Trophoblast cell (in vitro differentiated cells and primary cell): ENCODE measurements at regions not wholly inside any gene's neighbourhood (a gene's known extent, or its start where the extent isn't known, plus 50 kb on each side); places are given as distances from the start of the nearest gene placed in this dataset.

ENCODE experiments used
- DNase-seq, 2 donors: peaks; one replicate each; pipeline ENCODE4 v3.0.0-alpha.2; 2016
- H2AFZ ChIP-seq: 2 replicates; pipeline ENCODE4 v1.6.1; 2013; ENCODE audit warnings: low read length, moderate library complexity, mild to moderate bottlenecking; ENCODE audit not compliant: insufficient read depth, poor library complexity
- H2AK5ac ChIP-seq: 2 replicates; pipeline ENCODE4 v1.6.1; 2013; ENCODE audit warnings: mild to moderate bottlenecking, low read length
- H2BK120ac ChIP-seq: 2 replicates; pipeline ENCODE4 v1.6.1; 2013; ENCODE audit warnings: low read length, mild to moderate bottlenecking, moderate library complexity; ENCODE audit not compliant: insufficient read depth, poor library complexity
- H2BK12ac ChIP-seq: 2 replicates; pipeline ENCODE4 v1.6.1; 2013; ENCODE audit warnings: mild to moderate bottlenecking, low read length, moderate library complexity
- H2BK5ac ChIP-seq: 2 replicates; pipeline ENCODE4 v1.6.1; 2013; ENCODE audit warnings: low read length, low read depth, moderate library complexity, mild to moderate bottlenecking; ENCODE audit not compliant: poor library complexity
- H3K14ac ChIP-seq: 2 replicates; pipeline ENCODE4 v1.6.1; 2013; ENCODE audit warnings: mild to moderate bottlenecking, low read length
- H3K18ac ChIP-seq: 2 replicates; pipeline ENCODE4 v1.6.1; 2013; ENCODE audit warnings: mild to moderate bottlenecking, low read length
- H3K23ac ChIP-seq: 2 replicates; pipeline ENCODE4 v1.6.1; 2013; ENCODE audit warnings: low read length
- H3K27ac ChIP-seq: 2 replicates; pipeline ENCODE4 v1.5.1; 2013; ENCODE audit warnings: low read depth, mild to moderate bottlenecking, inconsistent platforms, low read length, moderate library complexity
- H3K27me3 ChIP-seq: 2 replicates; pipeline ENCODE4 v1.6.1; 2013; ENCODE audit warnings: inconsistent platforms, mild to moderate bottlenecking, low read length, moderate library complexity; ENCODE audit not compliant: insufficient read depth
- H3K36me3 ChIP-seq, 2 experiments: 1 replicate in 1 of 2; 2 replicates in 1 of 2; pipeline ENCODE4 v1.6.1; 2013; ENCODE audit warnings: low read length in 2 of 2, mild to moderate bottlenecking in 2 of 2, moderate library complexity in 1 of 2; ENCODE audit not compliant: insufficient read depth in 2 of 2, control insufficient read depth in 1 of 2
- H3K4ac ChIP-seq: 2 replicates; pipeline ENCODE4 v1.6.1; 2013; ENCODE audit warnings: low read depth, mild to moderate bottlenecking, low read length, moderate library complexity
- H3K4me1 ChIP-seq, 2 experiments: 1 replicate in 1 of 2; 2 replicates in 1 of 2; pipeline ENCODE4 v1.6.1; 2013; ENCODE audit warnings: low read length in 2 of 2, mild to moderate bottlenecking in 2 of 2, moderate library complexity in 1 of 2; ENCODE audit not compliant: insufficient read depth in 2 of 2, control insufficient read depth in 1 of 2
- H3K4me2 ChIP-seq: 2 replicates; pipeline ENCODE4 v1.6.1; 2013; ENCODE audit warnings: inconsistent platforms, mild to moderate bottlenecking, low read length, moderate library complexity
- H3K4me3 ChIP-seq: 2 replicates; pipeline ENCODE4 v1.5.1; 2013; ENCODE audit warnings: mild to moderate bottlenecking, low read depth, low read length, inconsistent platforms
- H3K79me1 ChIP-seq: one replicate; pipeline ENCODE4 v1.6.1; 2013; ENCODE audit warnings: low read length
- H3K79me2 ChIP-seq: 2 replicates; pipeline ENCODE4 v1.6.1; 2013; ENCODE audit warnings: low read length, mild to moderate bottlenecking; ENCODE audit not compliant: control insufficient read depth, insufficient read depth, poor library complexity
- H3K9ac ChIP-seq: 2 replicates; pipeline ENCODE4 v1.6.1; 2013; ENCODE audit warnings: mild to moderate bottlenecking, low read length
- H3K9me3 ChIP-seq: 2 replicates; pipeline ENCODE4 v1.6.1; 2013; ENCODE audit warnings: low read depth, mild to moderate bottlenecking, control low read depth, inconsistent platforms, low read length; ENCODE audit not compliant: insufficient read depth
- H4K12ac ChIP-seq: 2 replicates; pipeline ENCODE4 v1.6.1; 2013; ENCODE audit warnings: low read depth, mild to moderate bottlenecking, low read length, moderate library complexity
- H4K8ac ChIP-seq: 2 replicates; pipeline ENCODE4 v1.6.1; 2013; ENCODE audit warnings: low read depth, mild to moderate bottlenecking, low read length, moderate library complexity
- H4K91ac ChIP-seq: one replicate; pipeline ENCODE4 v1.6.1; 2013; ENCODE audit warnings: low read depth, mild to moderate bottlenecking, low read length, moderate library complexity
- WGBS: extraction: QIAGEN DNeasy Blood & Tissue Kit; methylation state at CpG from one replicate; pipeline ENCODE4 v1.1.7; 2013; ENCODE audit warnings: missing lambda C conversion rate; ENCODE audit not compliant: insufficient read length, insufficient coverage; ENCODE audit errors: extremely low coverage; 5-methylcytosine and 5-hydroxymethylcytosine counted together

- Histone ChIP-seq H3K27ac (no peak overlapping the region), H4K12ac (no peak overlapping the region), H3K79me2 (no peaks in the 10 kb centered on the region), H3K4me1 (no peaks in the 10 kb centered on the region), H3K18ac (no peak overlapping the region), H3K4ac (no peak overlapping the region), H2BK5ac (no peak overlapping the region), H3K79me1 (no peaks in the 10 kb centered on the region), H2BK12ac (no peak overlapping the region), H3K9me3 (no peaks in the 10 kb centered on the region), H3K14ac (no peak overlapping the region), H3K4me2 (no peak overlapping the region), H3K23ac (no peak overlapping the region), H4K8ac (no peak overlapping the region), H2AK5ac (no peak overlapping the region), H3K9ac (no peak overlapping the region), H2AFZ (no peak overlapping the region), H3K36me3 (no peaks in the 10 kb centered on the region), H2BK120ac (no peak overlapping the region), H4K91ac (no peak overlapping the region), H3K27me3 (no peaks in the 10 kb centered on the region), H3K4me3 (no peak overlapping the region)
- no peak for DNase-seq
- whole genome bisulfite sequencing, result no CpG with 5 or more reads among the region's 3 CpGs
These were observed 963.7 kb downstream of the CNTNAP5 start for GRCh38 chr2:124988794-124989193.

GRCh38 chr2:124993809-124994208, 968.7 kb downstream of the CNTNAP5 start:
- no peak overlapping the region for H4K8ac ChIP-seq
- H2BK12ac ChIP-seq, result no peak overlapping the region
- H3K79me1 ChIP-seq, result no peaks in the 10 kb centered on the region
- H3K14ac ChIP-seq, result no peak overlapping the region
- no CpG with 5 or more reads among the region's 4 CpGs for WGBS
- H3K4me1 ChIP-seq, result no peaks in the 10 kb centered on the region
- no peaks in the 10 kb centered on the region for H3K27me3 ChIP-seq
- H2BK120ac ChIP-seq, result no peak overlapping the region
- H3K9ac ChIP-seq, result no peak overlapping the region
- no peak for DNase-seq
- no peak overlapping the region for H2AK5ac ChIP-seq
- no peak overlapping the region for H2AFZ ChIP-seq
- no peak overlapping the region for H3K4me3 ChIP-seq
- H3K36me3 ChIP-seq, result no peaks in the 10 kb centered on the region
- no peak overlapping the region for H4K91ac ChIP-seq
- no peak overlapping the region for H3K27ac ChIP-seq
- no peak overlapping the region for H4K12ac ChIP-seq
- H3K4me2 ChIP-seq, result no peak overlapping the region
- H3K4ac ChIP-seq, result no peak overlapping the region
- no peak overlapping the region for H3K23ac ChIP-seq
- no peak overlapping the region for H3K18ac ChIP-seq
- no peaks in the 10 kb centered on the region for H3K79me2 ChIP-seq
- H2BK5ac ChIP-seq, result no peak overlapping the region
- H3K9me3 ChIP-seq, result no peaks in the 10 kb centered on the region

GRCh38 chr2:124995185-124995912, 970.3 kb downstream of the CNTNAP5 start:
- H3K14ac ChIP-seq, result no peak overlapping the region
- H2AFZ ChIP-seq, result no peak overlapping the region
- H3K79me2 ChIP-seq, result no peaks in the 10 kb centered on the region
- no peak overlapping the region for H3K9ac ChIP-seq
- H3K18ac ChIP-seq, result no peak overlapping the region
- no peaks in the 10 kb centered on the region for H3K36me3 ChIP-seq
- no peak overlapping the region for H3K4me3 ChIP-seq
- no peaks in the 10 kb centered on the region for H3K79me1 ChIP-seq
- H3K27ac ChIP-seq, result no peak overlapping the region
- H2BK5ac ChIP-seq, result no peak overlapping the region
- no peak overlapping the region for H2BK120ac ChIP-seq
- H3K4me2 ChIP-seq, result no peak overlapping the region
- no peak overlapping the region for H4K91ac ChIP-seq
- no peak overlapping the region for H2BK12ac ChIP-seq
- no peak for DNase-seq
- no peaks in the 10 kb centered on the region for H3K9me3 ChIP-seq
- no peak overlapping the region for H2AK5ac ChIP-seq
- no peaks in the 10 kb centered on the region for H3K4me1 ChIP-seq
- H3K27me3 ChIP-seq, result no peaks in the 10 kb centered on the region
- no CpG with 5 or more reads among the region's 6 CpGs for WGBS
- H4K8ac ChIP-seq, result no peak overlapping the region
- no peak overlapping the region for H4K12ac ChIP-seq
- no peak overlapping the region for H3K23ac ChIP-seq
- H3K4ac ChIP-seq, result no peak overlapping the region

GRCh38 chr2:124996406-124996805, 971.3 kb downstream of the CNTNAP5 start:
- no peaks in the 10 kb centered on the region for H3K27me3 ChIP-seq
- H3K79me2 ChIP-seq, result no peaks in the 10 kb centered on the region
- no peak overlapping the region for H3K4ac ChIP-seq
- no peak overlapping the region for H4K8ac ChIP-seq
- H3K18ac ChIP-seq, result no peak overlapping the region
- H3K36me3 ChIP-seq, result no peaks in the 10 kb centered on the region
- no peak overlapping the region for H3K9ac ChIP-seq
- no peak overlapping the region for H3K14ac ChIP-seq
- H3K4me1 ChIP-seq, result peaks cover 0 to 1% of the 10 kb centered on the region in 2 experiments
- H3K4me2 ChIP-seq, result no peak overlapping the region
- H2AK5ac ChIP-seq, result no peak overlapping the region
- no peak for DNase-seq
- H3K9me3 ChIP-seq, result no peaks in the 10 kb centered on the region
- H2BK120ac ChIP-seq, result no peak overlapping the region
- H2BK12ac ChIP-seq, result no peak overlapping the region
- H3K27ac ChIP-seq, result no peak overlapping the region
- no peak overlapping the region for H4K91ac ChIP-seq
- no peak overlapping the region for H2AFZ ChIP-seq
- no peak overlapping the region for H4K12ac ChIP-seq
- H3K4me3 ChIP-seq, result no peak overlapping the region
- H2BK5ac ChIP-seq, result no peak overlapping the region
- H3K23ac ChIP-seq, result no peak overlapping the region
- no peaks in the 10 kb centered on the region for H3K79me1 ChIP-seq
